ENCODE measurements at regions not wholly inside any gene's neighbourhood (a gene's known extent, or its start where the extent isn't known, plus 50 kb on each side); places are given as distances from the start of the nearest gene placed in this dataset.

- TF ChIP-seq, protein P1, sequence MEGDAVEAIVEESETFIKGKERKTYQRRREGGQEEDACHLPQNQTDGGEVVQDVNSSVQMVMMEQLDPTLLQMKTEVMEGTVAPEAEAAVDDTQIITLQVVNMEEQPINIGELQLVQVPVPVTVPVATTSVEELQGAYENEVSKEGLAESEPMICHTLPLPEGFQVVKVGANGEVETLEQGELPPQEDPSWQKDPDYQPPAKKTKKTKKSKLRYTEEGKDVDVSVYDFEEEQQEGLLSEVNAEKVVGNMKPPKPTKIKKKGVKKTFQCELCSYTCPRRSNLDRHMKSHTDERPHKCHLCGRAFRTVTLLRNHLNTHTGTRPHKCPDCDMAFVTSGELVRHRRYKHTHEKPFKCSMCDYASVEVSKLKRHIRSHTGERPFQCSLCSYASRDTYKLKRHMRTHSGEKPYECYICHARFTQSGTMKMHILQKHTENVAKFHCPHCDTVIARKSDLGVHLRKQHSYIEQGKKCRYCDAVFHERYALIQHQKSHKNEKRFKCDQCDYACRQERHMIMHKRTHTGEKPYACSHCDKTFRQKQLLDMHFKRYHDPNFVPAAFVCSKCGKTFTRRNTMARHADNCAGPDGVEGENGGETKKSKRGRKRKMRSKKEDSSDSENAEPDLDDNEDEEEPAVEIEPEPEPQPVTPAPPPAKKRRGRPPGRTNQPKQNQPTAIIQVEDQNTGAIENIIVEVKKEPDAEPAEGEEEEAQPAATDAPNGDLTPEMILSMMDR (IDR thresholded peaks at IDR 0.05) = no peak
- TF ChIP-seq POLR2A (IDR thresholded peaks at IDR 0.05) = no peak
Measured at GRCh38 chr3:177905173-177906125, 630.8 kb upstream of the KCNMB2 start.

Data from adrenal gland (tissue), 5 donors.